ENCODE measurements at regions not wholly inside any gene's neighbourhood (a gene's known extent, or its start where the extent isn't known, plus 50 kb on each side); places are given as distances from the start of the nearest gene placed in this dataset.
A peak's percentile ranks its signal among the peaks of the same experiment; 100 is the strongest.

DNA sequence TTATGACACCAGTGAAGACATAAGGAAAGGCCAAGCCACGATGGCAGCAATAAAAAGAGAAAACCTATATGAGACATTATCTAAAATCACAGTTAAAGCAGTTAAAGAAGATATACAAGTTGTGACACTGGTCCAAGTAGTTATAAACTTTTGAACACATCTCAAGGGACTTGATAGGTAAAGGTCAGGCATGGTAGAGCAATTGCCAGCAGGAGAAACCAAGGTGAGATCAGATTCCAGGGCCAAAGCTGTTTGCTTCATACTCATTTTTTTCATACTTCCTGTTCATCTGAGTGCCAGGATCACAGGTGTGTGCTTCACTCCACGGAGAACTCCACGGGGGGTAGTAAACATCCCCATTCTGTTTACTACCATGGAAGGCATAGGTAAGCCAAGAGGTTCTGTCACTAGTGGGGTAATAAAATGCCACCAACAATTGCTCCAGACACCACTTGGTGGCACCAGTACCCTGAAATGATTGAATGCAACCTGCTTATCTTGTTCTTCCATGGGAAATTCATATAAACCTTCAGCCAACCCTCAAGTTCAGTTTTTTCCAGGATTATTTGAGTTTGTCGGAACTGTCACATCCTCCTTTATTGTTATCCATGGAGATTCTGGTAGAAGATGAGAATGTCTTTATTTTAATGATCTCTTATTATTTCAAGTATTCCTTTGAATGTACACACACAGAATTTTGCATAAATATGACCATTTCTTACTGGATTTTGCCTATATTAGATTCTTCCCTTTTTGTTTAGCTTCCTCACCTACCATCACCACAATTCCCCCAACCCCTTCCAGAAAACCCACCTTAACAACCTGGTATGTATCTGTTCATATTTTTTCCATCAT, 59.2 kb upstream of the TSPAN8 start:
- Mint-ChIP-seq H3K36me3 (ENCODE audit: insufficient read depth, unreplicated experiment) (no peaks in the 10 kb centered on the region), H3K27ac (ENCODE audit: low read depth, unreplicated experiment) (no peak overlapping the region), H3K4me3 (ENCODE audit: unreplicated experiment) (no peak overlapping the region), H3K9me3 (ENCODE audit: unreplicated experiment) (no peaks in the 10 kb centered on the region), H3K27me3 (ENCODE audit: insufficient read depth, unreplicated experiment) (no peaks in the 10 kb centered on the region), H3K4me1 (ENCODE audit: insufficient read depth, unreplicated experiment) (no peaks in the 10 kb centered on the region)
- CTCF ChIA-PET: interaction anchor here (0.6 to 6.1 kb wide), 17 partner anchors 8 to 419 kb away, joined by 3 to 80 read pairs (median 4); no protein-coding TSS in a partner anchor
- DNase-seq (ENCODE audit: unreplicated experiment): peak; percentile 69
- TF ChIP-seq, protein P1, sequence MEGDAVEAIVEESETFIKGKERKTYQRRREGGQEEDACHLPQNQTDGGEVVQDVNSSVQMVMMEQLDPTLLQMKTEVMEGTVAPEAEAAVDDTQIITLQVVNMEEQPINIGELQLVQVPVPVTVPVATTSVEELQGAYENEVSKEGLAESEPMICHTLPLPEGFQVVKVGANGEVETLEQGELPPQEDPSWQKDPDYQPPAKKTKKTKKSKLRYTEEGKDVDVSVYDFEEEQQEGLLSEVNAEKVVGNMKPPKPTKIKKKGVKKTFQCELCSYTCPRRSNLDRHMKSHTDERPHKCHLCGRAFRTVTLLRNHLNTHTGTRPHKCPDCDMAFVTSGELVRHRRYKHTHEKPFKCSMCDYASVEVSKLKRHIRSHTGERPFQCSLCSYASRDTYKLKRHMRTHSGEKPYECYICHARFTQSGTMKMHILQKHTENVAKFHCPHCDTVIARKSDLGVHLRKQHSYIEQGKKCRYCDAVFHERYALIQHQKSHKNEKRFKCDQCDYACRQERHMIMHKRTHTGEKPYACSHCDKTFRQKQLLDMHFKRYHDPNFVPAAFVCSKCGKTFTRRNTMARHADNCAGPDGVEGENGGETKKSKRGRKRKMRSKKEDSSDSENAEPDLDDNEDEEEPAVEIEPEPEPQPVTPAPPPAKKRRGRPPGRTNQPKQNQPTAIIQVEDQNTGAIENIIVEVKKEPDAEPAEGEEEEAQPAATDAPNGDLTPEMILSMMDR (IDR thresholded peaks at IDR 0.05; ENCODE audit: unreplicated experiment): peak; percentile 55
- no TSS peak for BruUV-seq (replicated peaks)
- POLR2A ChIA-PET: interaction anchor here (2.0 kb wide), 1 partner anchor 176 kb away, joined by 6 read pairs; no protein-coding TSS in a partner anchor
- intact Hi-C loops (cut with micrococcal nuclease): loop anchor here (1.0 to 5.0 kb wide), 4 partner anchors 154 to 530 kb away; no protein-coding TSS in a partner anchor

DNA sequence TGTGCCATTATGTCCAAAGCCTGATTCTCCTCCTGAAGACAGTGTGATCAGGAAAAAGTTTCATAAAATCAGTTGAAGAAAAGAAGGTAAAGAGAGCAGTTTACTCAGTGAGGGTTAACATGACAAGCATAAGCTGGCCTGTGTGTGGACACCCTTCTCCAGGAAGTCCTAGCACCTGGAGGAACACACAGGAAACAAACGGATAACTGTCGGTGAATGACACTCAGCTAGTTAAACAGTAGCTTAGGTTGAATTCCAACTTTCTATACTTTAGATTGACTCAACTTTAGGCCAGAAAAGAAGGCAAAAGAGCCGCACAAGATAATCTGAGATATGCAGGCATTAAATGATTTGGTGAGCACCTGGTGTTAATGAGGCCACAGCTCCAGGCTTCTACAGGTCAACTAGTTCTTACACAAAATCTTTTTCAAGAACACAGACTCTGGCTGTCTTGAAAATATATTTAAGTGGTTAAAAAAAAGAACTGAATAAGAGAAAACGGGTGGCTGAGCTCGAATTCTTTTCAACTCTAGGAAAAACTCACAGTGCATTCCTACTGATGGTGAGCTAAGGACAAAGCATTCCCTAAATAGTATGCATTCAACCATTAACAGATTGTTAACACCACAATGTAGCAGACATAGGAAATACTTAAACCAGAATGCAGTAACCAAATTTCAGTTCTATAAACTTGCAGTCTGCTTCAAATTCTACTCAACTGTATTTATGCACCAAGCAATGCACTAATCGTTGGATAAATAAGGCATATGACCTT, 56.9 kb upstream of the TSPAN8 start:
- Mint-ChIP-seq H3K27me3 (ENCODE audit: insufficient read depth, unreplicated experiment) (no peaks in the 10 kb centered on the region), H3K27ac (ENCODE audit: low read depth, unreplicated experiment) (no peak overlapping the region), H3K36me3 (ENCODE audit: insufficient read depth, unreplicated experiment) (no peaks in the 10 kb centered on the region), H3K4me3 (ENCODE audit: unreplicated experiment) (no peak overlapping the region), H3K9me3 (ENCODE audit: unreplicated experiment) (no peaks in the 10 kb centered on the region), H3K4me1 (ENCODE audit: insufficient read depth, unreplicated experiment) (no peaks in the 10 kb centered on the region)
- ChIA-PET POLR2A (interaction anchor here (2.0 kb wide), 1 partner anchor 178 kb away, joined by 6 read pairs; no protein-coding TSS in a partner anchor), CTCF (interaction anchor here (1.0 to 6.1 kb wide), 9 partner anchors 10 to 729 kb away, joined by 3 to 80 read pairs (median 4); no protein-coding TSS in a partner anchor)
- TF ChIP-seq, protein P1 (IDR thresholded peaks at IDR 0.05; ENCODE audit: unreplicated experiment): no peak
- no peak for DNase-seq (ENCODE audit: unreplicated experiment)
- BruUV-seq (replicated peaks): no TSS peak
- intact Hi-C loops (cut with micrococcal nuclease): loop anchor here (5.0 kb wide), 1 partner anchor 533 kb away; no protein-coding TSS in a partner anchor

DNA sequence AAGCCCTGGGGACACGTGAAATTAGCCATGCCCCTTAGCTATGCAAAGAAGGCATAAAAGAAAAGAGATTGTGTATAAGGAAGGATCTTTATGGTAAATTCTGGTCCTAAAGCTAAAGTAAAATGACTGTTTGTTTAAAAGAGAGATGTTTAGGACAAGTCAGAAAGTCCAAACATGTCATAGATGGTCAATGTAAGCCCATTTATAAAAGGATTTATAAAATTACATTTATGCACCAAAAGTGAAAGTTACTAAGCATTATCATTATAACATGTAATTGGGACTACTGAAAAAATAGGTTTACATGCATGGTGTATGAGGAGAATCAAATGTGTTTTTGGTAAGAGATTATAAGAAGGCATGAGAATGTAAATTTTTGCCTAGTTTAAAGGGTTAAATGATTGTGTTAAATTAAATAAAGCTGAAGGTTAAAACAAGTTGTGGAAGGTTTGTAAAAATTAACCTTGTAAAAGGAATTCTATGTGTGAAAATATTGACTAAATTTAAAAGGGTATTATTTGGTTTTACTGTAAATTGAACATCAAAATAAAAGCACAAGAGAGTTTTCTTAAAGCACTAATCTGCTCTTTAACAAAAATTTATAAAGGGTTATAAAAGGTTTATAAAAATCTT, 50.4 kb upstream of the TSPAN8 start:
- H3K27me3 Mint-ChIP-seq (ENCODE audit: insufficient read depth, unreplicated experiment): no peaks in the 10 kb centered on the region
- intact Hi-C loops (cut with micrococcal nuclease): no loop called here
- no peak overlapping the region for H3K27ac Mint-ChIP-seq (ENCODE audit: low read depth, unreplicated experiment)
- ChIA-PET POLR2A (no interaction called here), CTCF (interaction anchor here (0.9 kb wide), 1 partner anchor 184 kb away, joined by 3 read pairs; no protein-coding TSS in a partner anchor)
- DNase-seq (ENCODE audit: unreplicated experiment): peak; percentile 8
- H3K9me3 Mint-ChIP-seq (ENCODE audit: unreplicated experiment): no peaks in the 10 kb centered on the region
- TF ChIP-seq, protein P1 (IDR thresholded peaks at IDR 0.05; ENCODE audit: unreplicated experiment): no peak
- no peaks in the 10 kb centered on the region for H3K4me1 Mint-ChIP-seq (ENCODE audit: insufficient read depth, unreplicated experiment)
- no peak overlapping the region for H3K4me3 Mint-ChIP-seq (ENCODE audit: unreplicated experiment)
- BruUV-seq (replicated peaks): no TSS peak
- no peaks in the 10 kb centered on the region for H3K36me3 Mint-ChIP-seq (ENCODE audit: insufficient read depth, unreplicated experiment)
